ENCODE measurements at regions not wholly inside any gene's neighbourhood (a gene's known extent, or its start where the extent isn't known, plus 50 kb on each side); places are given as distances from the start of the nearest gene placed in this dataset.
A peak's percentile ranks its signal among the peaks of the same experiment; 100 is the strongest.
"Not testable (repeated sequence)": the region's sequence is repeated elsewhere in the genome, so short reads cannot be mapped to it uniquely, and the experiment has no call there.

DNA sequence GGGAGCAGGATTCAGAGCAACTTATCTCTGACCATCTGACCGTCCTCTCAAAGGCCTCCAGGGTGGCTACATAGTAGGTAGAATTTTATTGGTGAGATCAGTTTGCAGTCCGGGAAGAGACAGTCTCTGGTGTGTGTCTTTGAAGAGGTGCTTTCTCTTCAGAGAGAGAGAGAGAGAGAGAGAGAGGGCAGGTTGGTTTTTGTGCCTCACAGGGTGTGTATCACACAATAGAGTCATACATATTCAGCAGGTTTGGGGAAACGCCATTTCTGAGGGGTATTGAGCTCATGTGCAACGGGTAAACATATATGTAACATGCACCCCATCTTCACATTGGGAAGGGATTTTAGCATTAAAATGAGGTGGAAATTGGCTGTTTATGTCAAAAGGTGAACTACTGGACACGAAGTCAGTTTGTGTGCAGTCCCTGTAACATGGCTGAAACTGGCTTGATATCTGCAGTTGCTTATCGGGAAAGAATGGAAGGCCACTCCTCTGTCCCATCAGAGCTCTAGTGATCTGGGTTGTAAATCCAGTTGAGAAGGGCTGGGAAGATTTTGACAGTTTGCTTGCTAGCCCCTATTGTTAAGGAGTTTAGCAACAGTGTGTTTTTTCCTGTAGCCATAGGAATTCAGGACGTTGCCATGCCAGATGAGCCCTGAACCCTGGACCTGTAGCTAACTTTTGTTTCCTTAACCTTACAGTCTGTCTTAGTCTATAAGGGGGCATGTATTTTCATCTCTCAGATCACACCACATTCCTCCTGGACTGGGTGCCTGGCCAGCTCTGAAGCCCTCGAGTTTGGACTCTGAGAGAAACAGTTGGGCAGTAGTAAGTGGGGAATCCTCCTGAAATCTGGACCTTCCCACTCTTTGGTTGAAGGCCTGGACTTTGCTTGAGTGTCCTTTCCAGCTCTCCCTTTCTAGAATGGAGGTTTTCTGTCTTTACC is 171.6 kb upstream of the NOTCH2NLA start:
- DNase-seq (ENCODE audit: extremely low read depth in 1 of 4, low spot score in 3 of 4) (peak in 1 of 4 experiments; percentile 3), ATAC-seq (peak; percentile 51)
- H3K4me3 ChIP-seq; H3K79me2 ChIP-seq (ENCODE audit: control insufficient read depth, insufficient read depth, low read length); H3K36me3 ChIP-seq (ENCODE audit: control insufficient read depth, insufficient read depth, low read length); H3K4me2 ChIP-seq (ENCODE audit: insufficient read depth, low read length); POLR2A ChIA-PET; H3K27ac ChIP-seq (ENCODE audit: extremely low read depth, low read depth, low read length); H3K27me3 ChIP-seq (ENCODE audit: control insufficient read depth in 2 of 2, insufficient read depth in 2 of 2, low read length in 2 of 2); intact Hi-C loops (cut with micrococcal nuclease); H3K9me1 ChIP-seq (ENCODE audit: control insufficient read depth, insufficient read depth, low read length); BruUV-seq (replicated peaks); H4K20me1 ChIP-seq (replicated peaks; ENCODE audit: control insufficient read depth, insufficient read depth, low read length); H3K9me3 ChIP-seq (replicated peaks; ENCODE audit: control insufficient read depth, insufficient read depth, low read depth, low read length); CTCF ChIA-PET (ENCODE audit: low intra/inter-chr PET ratio); H3K4me1 ChIP-seq (replicated peaks in 1 of 2; ENCODE audit: control insufficient read depth in 2 of 2, insufficient read depth in 2 of 2, low read length in 2 of 2); H3K9ac ChIP-seq (ENCODE audit: insufficient read depth in 1 of 2, low read depth in 2 of 2, low read length in 2 of 2); FAIRE-seq; in situ Hi-C loops (cut with MboI): not testable (repeated sequence)
- 8% methylated on average over 6 of the region's 8 CpGs for WGBS (ENCODE audit: insufficient coverage, low coverage, missing lambda C conversion rate)
- 0 out of 2 replicates have a peak, but pooled peaks have one; percentile 25 for TF ChIP-seq ZNF644 (tag; IDR thresholded peaks at IDR 0.05; ENCODE audit: low read depth)
- H2AFZ ChIP-seq (ENCODE audit: low read depth, low read length) = peak overlapping the region; percentile 70

DNA sequence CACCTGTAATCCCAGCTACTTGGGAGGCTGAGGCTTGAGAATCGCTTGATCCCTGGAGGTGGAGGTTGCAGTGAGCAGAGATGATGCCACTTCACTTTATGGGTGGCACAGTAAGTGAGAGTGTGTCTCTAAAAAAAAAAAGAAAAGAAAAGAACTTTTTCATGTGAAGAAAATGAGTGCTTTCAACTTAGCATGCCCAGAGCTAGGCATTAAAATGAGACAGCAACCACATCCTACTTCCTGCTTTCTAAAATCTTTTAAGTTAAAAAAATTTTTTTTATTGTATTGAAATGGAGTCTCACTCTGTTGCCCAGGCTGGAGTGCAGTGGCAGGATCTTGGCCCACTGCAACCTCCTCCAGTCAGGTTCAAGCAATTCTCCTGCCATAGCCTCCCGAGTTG is 170.4 kb upstream of the NOTCH2NLA start:
- in situ Hi-C loops (cut with MboI); FAIRE-seq; CTCF ChIA-PET (ENCODE audit: low intra/inter-chr PET ratio); H2AFZ ChIP-seq (ENCODE audit: low read depth, low read length); H3K79me2 ChIP-seq (ENCODE audit: control insufficient read depth, insufficient read depth, low read length); H3K4me3 ChIP-seq; DNase-seq (ENCODE audit: extremely low read depth in 1 of 4, low spot score in 3 of 4); H3K9ac ChIP-seq (ENCODE audit: insufficient read depth in 1 of 2, low read depth in 2 of 2, low read length in 2 of 2); H3K36me3 ChIP-seq (ENCODE audit: control insufficient read depth, insufficient read depth, low read length); H3K27ac ChIP-seq (ENCODE audit: extremely low read depth, low read depth, low read length); BruUV-seq (replicated peaks); H4K20me1 ChIP-seq (replicated peaks; ENCODE audit: control insufficient read depth, insufficient read depth, low read length); ATAC-seq; intact Hi-C loops (cut with micrococcal nuclease); H3K4me2 ChIP-seq (ENCODE audit: insufficient read depth, low read length); H3K9me3 ChIP-seq (replicated peaks; ENCODE audit: control insufficient read depth, insufficient read depth, low read depth, low read length); H3K4me1 ChIP-seq (replicated peaks in 1 of 2; ENCODE audit: control insufficient read depth in 2 of 2, insufficient read depth in 2 of 2, low read length in 2 of 2); POLR2A ChIA-PET; H3K9me1 ChIP-seq (ENCODE audit: control insufficient read depth, insufficient read depth, low read length); H3K27me3 ChIP-seq (ENCODE audit: control insufficient read depth in 2 of 2, insufficient read depth in 2 of 2, low read length in 2 of 2): not testable (repeated sequence)
- WGBS (ENCODE audit: insufficient coverage, low coverage, missing lambda C conversion rate) = 57% methylated on average over 1 of the region's 2 CpGs

DNA sequence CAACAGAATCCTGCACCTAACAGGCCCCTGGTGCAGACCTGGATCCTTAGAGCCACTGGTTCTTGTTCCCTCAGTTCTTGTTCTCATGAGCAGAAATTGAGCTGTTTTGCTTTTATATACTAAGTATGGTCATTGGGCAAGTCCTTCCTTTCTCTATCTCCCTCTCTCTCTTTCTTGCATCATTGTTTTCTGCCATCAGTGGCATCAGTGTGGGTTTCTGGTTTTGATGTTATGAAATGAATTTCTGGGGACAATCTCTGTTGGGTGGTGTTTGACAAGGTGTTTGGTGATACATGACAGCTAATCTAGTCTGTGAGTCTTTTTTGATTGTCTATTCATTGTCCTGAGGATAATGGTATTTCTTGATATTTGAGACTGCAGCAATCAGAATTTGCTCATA is 168.0 kb upstream of the NOTCH2NLA start:
- H3K9me1 ChIP-seq (ENCODE audit: control insufficient read depth, insufficient read depth, low read length); ATAC-seq; DNase-seq (ENCODE audit: extremely low read depth in 1 of 4, low spot score in 3 of 4); FAIRE-seq; in situ Hi-C loops (cut with MboI); H3K4me2 ChIP-seq (ENCODE audit: insufficient read depth, low read length); H3K79me2 ChIP-seq (ENCODE audit: control insufficient read depth, insufficient read depth, low read length); H3K4me3 ChIP-seq; H3K9ac ChIP-seq (ENCODE audit: insufficient read depth in 1 of 2, low read depth in 2 of 2, low read length in 2 of 2); H4K20me1 ChIP-seq (replicated peaks; ENCODE audit: control insufficient read depth, insufficient read depth, low read length); H2AFZ ChIP-seq (ENCODE audit: low read depth, low read length); H3K9me3 ChIP-seq (replicated peaks; ENCODE audit: control insufficient read depth, insufficient read depth, low read depth, low read length); POLR2A ChIA-PET; H3K27me3 ChIP-seq (ENCODE audit: control insufficient read depth in 2 of 2, insufficient read depth in 2 of 2, low read length in 2 of 2); H3K36me3 ChIP-seq (ENCODE audit: control insufficient read depth, insufficient read depth, low read length); intact Hi-C loops (cut with micrococcal nuclease); CTCF ChIA-PET (ENCODE audit: low intra/inter-chr PET ratio); H3K4me1 ChIP-seq (replicated peaks in 1 of 2; ENCODE audit: control insufficient read depth in 2 of 2, insufficient read depth in 2 of 2, low read length in 2 of 2); BruUV-seq (replicated peaks); H3K27ac ChIP-seq (ENCODE audit: extremely low read depth, low read depth, low read length): not testable (repeated sequence)

DNA sequence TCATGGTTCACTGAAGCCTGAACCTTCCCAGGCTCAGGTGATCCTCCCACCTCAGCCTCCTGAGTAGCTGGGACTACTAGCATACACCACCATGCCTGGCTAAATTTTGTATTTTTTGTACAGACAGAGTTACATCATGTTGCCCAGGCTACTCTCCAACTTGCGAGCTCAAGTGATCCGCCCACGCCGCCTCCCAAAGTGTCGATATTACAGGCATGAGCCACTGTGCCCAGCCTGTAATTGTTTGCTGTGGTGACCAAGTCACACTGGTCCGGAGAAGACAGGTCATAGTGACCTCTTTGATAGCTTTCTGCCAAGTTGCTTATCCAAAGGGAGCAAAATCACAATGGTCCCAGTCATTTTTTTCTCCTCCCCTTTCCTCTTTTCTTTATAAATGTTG is 167.4 kb upstream of the NOTCH2NLA start:
- H3K27me3 ChIP-seq (ENCODE audit: control insufficient read depth in 2 of 2, insufficient read depth in 2 of 2, low read length in 2 of 2); H3K9me1 ChIP-seq (ENCODE audit: control insufficient read depth, insufficient read depth, low read length); in situ Hi-C loops (cut with MboI); FAIRE-seq; H3K4me1 ChIP-seq (replicated peaks in 1 of 2; ENCODE audit: control insufficient read depth in 2 of 2, insufficient read depth in 2 of 2, low read length in 2 of 2); BruUV-seq (replicated peaks); ATAC-seq; intact Hi-C loops (cut with micrococcal nuclease); H4K20me1 ChIP-seq (replicated peaks; ENCODE audit: control insufficient read depth, insufficient read depth, low read length); H3K4me2 ChIP-seq (ENCODE audit: insufficient read depth, low read length); H3K27ac ChIP-seq (ENCODE audit: extremely low read depth, low read depth, low read length); H3K79me2 ChIP-seq (ENCODE audit: control insufficient read depth, insufficient read depth, low read length); H2AFZ ChIP-seq (ENCODE audit: low read depth, low read length); H3K9me3 ChIP-seq (replicated peaks; ENCODE audit: control insufficient read depth, insufficient read depth, low read depth, low read length); POLR2A ChIA-PET; H3K9ac ChIP-seq (ENCODE audit: insufficient read depth in 1 of 2, low read depth in 2 of 2, low read length in 2 of 2); H3K36me3 ChIP-seq (ENCODE audit: control insufficient read depth, insufficient read depth, low read length); CTCF ChIA-PET (ENCODE audit: low intra/inter-chr PET ratio); H3K4me3 ChIP-seq; DNase-seq (ENCODE audit: extremely low read depth in 1 of 4, low spot score in 3 of 4): not testable (repeated sequence)
- 80% methylated on average over 2 of the region's 6 CpGs for WGBS (ENCODE audit: insufficient coverage, low coverage, missing lambda C conversion rate)

Measured in K562 (cell line).